NCI-H2029 treated with DMSO at 0.1 percent for 48 hours (cell line): ENCODE measurements at regions not wholly inside any gene's neighbourhood (a gene's known extent, or its start where the extent isn't known, plus 50 kb on each side); places are given as distances from the start of the nearest gene placed in this dataset.

ENCODE experiments used
- DNase-seq: peaks from one replicate; lab custom pipeline; 2025; lab: John Stamatoyannopoulos, UW

DNA sequence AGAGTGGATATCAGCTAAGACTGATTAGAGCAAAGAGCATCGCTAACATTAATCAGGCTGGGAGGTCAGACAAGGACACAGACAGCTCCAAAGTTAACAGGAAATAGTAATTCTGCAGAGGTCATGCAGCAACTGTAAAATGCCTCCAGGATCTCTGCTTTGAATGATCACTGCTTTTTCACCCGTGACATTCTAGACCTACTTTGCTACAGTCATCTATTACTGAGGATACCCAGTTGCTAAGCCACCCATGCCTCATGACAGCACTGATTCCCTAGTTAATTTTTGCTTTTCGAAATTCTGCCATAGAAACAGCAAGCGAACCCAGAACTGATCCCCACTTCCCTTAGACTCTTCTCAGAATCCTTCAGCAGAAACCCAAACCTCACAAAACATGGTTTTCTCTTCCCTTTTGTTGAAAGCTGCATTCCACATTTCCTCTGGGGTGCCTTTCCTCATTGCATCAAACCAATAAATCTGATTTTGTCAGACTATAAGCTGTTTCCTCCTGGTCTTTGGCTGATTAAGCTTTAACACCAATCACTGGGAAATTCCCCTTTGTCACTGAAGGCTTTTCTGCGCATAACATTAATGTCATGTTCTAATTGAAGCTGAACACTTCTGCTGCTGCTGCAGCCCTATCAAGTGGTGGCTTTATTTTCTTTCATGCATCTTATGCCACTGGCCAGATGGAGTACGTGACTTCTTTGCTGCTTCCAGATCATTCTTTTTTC, 201.1 kb upstream of the CHD1 start:
- DNase-seq = no peak

GRCh38 chr5:99122976-99123375, 194.2 kb upstream of the CHD1 start:
- no peak for DNase-seq

- no peak for DNase-seq
These were observed 190.5 kb upstream of the CHD1 start for GRCh38 chr5:99119326-99119725.

DNA sequence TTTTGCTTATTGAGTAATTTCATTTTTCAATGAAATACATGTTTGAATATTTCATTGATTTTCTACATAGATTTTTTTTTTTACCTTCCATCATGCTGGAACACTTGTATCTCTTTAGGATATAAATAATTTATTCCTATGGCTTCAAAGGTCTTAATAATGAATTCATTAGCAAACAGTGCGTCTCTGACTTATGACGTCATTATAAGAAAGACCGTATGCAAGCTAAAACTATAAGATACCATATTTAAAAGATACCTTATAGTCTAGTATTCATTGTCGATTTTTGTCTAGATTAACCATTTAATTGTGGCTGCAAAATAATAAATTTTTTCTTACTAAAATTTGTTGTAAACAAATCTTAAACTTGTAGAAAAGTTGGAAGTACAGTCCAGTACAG, 187.7 kb upstream of the CHD1 start:
- DNase-seq = no peak

DNA sequence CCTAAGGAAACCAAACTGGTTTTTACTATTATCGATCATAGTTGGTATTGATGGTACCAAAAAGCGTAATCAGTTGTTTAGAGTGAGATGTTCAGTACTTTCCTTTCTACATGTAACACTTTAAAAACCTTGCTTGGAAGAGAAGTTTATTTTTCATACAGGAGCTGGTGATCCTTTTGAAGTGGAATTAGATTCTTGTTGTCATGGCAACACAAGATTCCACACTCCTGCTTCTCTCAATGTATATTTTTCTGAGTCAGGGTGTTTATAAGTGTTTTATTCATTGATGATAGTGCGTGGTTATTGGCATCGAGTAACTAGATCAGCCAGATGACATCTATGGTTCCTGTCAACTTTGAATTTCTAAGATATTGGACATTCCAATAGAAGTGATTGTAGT, 181.1 kb upstream of the CHD1 start:
- no peak for DNase-seq

DNA sequence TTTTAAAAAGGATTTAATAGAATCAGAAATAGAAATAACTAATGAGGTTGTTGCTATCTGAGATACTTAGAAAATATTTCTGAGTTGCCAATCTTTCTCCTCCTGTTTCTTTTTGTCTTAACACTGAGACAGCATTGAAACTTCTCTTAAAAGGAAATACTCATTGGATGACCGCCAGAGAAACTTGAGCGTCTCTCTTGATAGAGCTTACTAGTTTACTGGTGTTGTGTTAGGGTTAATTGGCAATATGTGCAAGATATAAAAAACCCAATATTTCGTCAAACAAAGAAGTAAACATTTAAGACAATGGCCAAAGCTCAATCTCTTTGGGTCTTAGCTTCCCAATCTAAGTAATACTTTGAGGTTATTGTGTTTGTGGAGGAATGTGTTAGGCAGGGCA, 176.4 kb upstream of the CHD1 start:
- no peak for DNase-seq

DNA sequence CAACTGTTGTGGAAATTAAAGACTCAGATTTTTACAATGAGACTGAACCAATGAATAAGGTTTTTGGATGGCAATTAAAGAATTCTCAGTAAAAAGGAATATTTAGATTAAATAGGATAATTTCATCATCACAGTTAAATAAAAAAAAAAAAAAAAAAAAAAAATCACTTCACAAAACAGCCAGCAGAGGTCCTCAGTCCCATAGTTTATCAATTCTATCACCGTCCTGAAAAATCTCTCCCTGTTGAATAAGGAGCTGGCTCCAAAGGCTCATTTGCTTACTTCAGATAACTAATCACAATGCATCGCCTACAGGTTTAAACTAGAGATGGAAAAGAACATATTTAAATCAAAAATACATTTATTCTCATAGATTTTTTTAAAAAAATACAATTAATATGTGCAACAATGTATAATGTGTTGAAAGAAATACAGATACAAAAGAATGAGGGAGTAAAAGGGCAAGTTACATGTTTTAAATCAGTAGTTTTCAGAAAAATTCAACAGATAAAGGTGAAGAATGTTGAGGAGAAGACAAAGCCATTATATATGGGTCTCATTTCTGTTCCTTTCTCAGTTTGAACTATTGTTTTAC, 175.8 kb upstream of the CHD1 start:
- peak; percentile 54 for DNase-seq

- DNase-seq = no peak
These were observed 173.4 kb upstream of the CHD1 start for GRCh38 chr5:99102073-99102697.

DNA sequence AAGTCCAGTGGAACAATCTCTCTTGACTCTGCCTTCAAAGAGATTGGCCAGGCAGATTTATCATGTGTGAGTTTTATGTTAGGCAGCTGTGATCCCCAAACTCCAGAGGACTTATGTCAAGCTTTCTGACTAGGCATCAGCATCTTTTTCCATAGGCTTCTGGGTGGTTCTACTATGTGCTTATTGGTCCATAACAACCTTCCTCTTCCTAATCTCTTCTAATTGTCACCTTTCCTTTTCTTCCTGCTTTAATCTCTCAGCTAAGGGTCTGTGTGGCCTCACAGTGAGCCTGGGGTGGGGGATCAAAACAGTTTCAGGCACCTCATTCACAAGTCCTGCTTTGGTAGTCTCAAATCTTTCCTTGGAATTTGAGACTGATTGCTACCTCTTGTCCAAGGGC, 170.9 kb upstream of the CHD1 start:
- DNase-seq = no peak

GRCh38 chr5:99089822-99090549, 161.2 kb upstream of the CHD1 start:
- DNase-seq = no peak

GRCh38 chr5:99088309-99088708, 159.5 kb upstream of the CHD1 start:
- no peak for DNase-seq

DNA sequence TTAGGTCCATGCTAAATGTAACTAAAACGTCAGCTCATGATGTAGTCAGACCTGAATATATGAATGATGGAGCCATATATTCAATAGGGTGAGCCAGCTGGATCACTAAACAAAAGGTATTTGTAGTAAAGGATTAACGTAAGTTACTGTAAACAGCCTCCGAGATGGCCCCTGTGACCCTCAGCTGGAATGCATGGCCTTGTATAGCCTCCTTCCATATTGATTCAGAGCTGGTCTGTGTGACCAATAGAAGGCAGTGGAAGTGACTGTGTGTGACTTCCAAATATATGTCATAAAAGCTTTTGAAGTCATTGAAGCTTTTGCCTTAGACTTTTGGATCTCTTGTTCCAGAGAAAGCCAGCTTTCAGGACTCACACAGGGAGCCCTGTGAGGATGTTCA, 154.4 kb upstream of the CHD1 start:
- no peak for DNase-seq

- no peak for DNase-seq
These were observed 152.9 kb upstream of the CHD1 start for GRCh38 chr5:99081711-99082110.

- DNase-seq = no peak
These were observed 148.2 kb upstream of the CHD1 start for GRCh38 chr5:99076723-99077640.

GRCh38 chr5:99072846-99073245, 144.0 kb upstream of the CHD1 start:
- no peak for DNase-seq

GRCh38 chr5:99070822-99071221, 142.0 kb upstream of the CHD1 start:
- no peak for DNase-seq

- DNase-seq = no peak
These were observed 141.6 kb upstream of the CHD1 start for GRCh38 chr5:99070362-99070761.

GRCh38 chr5:99068944-99069650, 140.3 kb upstream of the CHD1 start:
- DNase-seq = no peak

DNA sequence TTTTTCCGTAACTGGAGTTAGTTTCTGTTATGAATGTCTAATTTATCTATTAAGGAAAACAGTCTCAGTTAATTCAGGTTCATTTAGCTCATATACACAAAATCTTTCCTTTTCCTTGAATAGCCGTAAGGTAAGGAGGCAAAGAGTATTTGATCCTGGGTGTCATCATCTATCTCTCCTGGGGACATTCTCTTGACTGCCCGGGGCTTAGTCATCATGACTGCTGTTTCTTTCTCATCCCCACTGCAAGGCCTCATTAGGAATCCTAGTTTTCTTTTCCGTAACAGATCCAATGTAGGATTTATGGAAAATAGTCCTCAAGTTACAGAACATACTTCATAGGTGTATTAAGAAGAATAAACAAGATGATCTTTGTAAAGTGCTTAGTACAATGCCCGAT, 134.9 kb upstream of the CHD1 start:
- DNase-seq = no peak

DNA sequence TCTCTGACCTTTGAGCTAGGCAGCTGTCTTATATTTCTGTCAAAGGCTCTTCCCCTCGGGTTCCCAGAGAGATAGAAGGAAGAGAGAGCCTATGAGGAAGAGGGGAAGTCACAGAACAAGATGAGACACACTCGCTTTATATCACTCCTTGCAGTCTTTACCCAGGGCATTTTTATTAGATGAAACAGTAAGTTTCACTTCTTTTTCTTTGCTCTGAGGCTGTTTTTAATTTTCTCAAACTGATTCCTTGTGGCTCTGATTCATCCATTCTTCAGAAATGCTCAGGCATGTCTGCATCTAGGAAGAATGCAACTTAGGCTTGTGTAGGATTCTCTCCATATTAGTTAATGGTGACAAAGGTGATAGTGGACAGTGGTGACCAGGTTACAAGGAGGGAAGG, 132.9 kb upstream of the CHD1 start:
- no peak for DNase-seq

GRCh38 chr5:99061299-99061698, 132.5 kb upstream of the CHD1 start:
- DNase-seq = no peak
